Nephron (organoid): ENCODE measurements at regions not wholly inside any gene's neighbourhood (a gene's known extent, or its start where the extent isn't known, plus 50 kb on each side); places are given as distances from the start of the nearest gene placed in this dataset.
A peak's percentile ranks its signal among the peaks of the same experiment; 100 is the strongest.

Source experiments
- H3K27ac Mint-ChIP-seq, 3 experiments: 2 replicates each; pipeline ENCODE4 v1.8.0; 2020; ENCODE audit warnings: mixed read lengths in 3 of 3, mild to moderate bottlenecking in 2 of 3, moderate library complexity in 1 of 3
- H3K27me3 Mint-ChIP-seq: 2 replicates; pipeline ENCODE4 v1.8.0; 2021; ENCODE audit warnings: low read depth, mild to moderate bottlenecking, moderate library complexity, mixed read lengths
- H3K36me3 Mint-ChIP-seq: 2 replicates; pipeline ENCODE4 v1.8.0; 2020; ENCODE audit warnings: low read depth, mixed read lengths
- H3K4me1 Mint-ChIP-seq: 2 replicates; pipeline ENCODE4 v1.8.0; 2020; ENCODE audit warnings: mixed read lengths
- H3K4me3 Mint-ChIP-seq, 3 experiments: 2 replicates each; pipeline ENCODE4 v1.8.0; 2020; ENCODE audit warnings: mild to moderate bottlenecking in 3 of 3, mixed read lengths in 3 of 3, moderate library complexity in 2 of 3
- H3K9me3 Mint-ChIP-seq: 2 replicates; pipeline ENCODE4 v1.8.0; 2020; ENCODE audit warnings: mixed read lengths
- CTCF ChIP-seq, 3 experiments: fragments of 200-600 bp; sonication (generic); IDR thresholded peaks; one replicate each; pipeline ENCODE4 v1.5.0; 2021; ENCODE audit warnings: antibody characterized with exemption in 3 of 3; ENCODE audit not compliant: unreplicated experiment in 3 of 3

- Mint-ChIP-seq H3K27ac (no peak overlapping the region), H3K36me3 (no peaks in the 10 kb centered on the region), H3K4me1 (no peaks in the 10 kb centered on the region), H3K4me3 (no peak overlapping the region), H3K9me3 (peaks cover 2% of the 10 kb centered on the region), H3K27me3 (peaks cover 7% of the 10 kb centered on the region)
- no peak for TF ChIP-seq CTCF (IDR thresholded peaks at IDR 0.05; ENCODE audit: unreplicated experiment in 3 of 3)
These were observed 431.5 kb upstream of the MMADHC start for GRCh38 chr2:150019063-150019462.

DNA sequence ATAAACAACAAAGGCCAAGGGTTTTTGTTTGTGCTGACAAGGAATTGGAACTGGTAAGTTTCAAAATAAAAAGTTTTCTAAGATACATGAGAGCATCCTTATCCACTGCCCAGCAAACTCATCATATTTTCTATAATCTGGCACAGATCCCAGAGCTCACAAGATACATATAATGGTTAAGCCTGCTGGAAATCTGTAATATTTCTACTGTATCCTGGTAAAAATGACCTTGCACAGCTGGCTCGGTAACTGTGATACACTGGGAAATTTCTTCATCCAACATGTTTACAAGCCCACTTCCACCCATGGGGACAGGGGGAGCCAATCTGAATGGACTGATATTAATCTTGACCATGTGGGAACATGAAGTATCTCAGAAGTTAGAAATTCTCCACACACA lies 425.4 kb upstream of the MMADHC start:
- H3K27ac Mint-ChIP-seq, result peak overlapping the region; percentile 40 to 86 (median 69)

DNA sequence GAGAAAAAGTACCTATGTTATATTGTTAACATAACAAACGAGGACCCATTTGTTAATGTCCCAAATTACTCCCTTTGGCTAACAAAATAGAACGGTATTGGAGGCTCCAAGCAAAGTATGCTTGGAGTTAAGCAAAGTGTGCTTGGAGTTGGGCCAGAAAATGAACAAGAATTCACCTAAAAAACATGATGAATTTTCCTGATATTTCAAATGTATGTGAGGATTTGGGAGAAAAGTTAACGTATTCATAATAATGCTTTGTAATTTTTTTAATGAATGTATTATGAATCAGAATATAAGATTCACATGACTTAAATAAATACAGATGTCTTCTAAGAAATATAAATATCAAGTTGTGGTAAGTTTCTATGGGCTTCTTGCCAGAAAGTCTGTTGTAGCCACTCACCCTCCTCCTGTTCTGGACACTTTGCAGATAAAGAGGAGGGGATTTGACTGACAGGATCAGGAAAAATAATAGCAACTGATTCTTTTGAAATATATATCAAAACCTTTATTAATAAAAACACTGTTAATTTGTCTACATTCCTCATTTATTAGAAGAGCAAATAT lies 423.7 kb upstream of the MMADHC start:
- Mint-ChIP-seq H3K27ac (peak overlapping the region in 1 of 3 experiments; percentile 18), H3K9me3 (peaks cover 2% of the 10 kb centered on the region), H3K27me3 (peaks cover 4% of the 10 kb centered on the region), H3K36me3 (no peaks in the 10 kb centered on the region), H3K4me3 (no peak overlapping the region), H3K4me1 (peaks cover 19% of the 10 kb centered on the region)
- TF ChIP-seq CTCF (IDR thresholded peaks at IDR 0.05; ENCODE audit: unreplicated experiment in 3 of 3), result no peak

More for the DNA sequence above, 425.4 kb upstream of the MMADHC start:
- Mint-ChIP-seq H3K4me1 (peaks cover 19% of the 10 kb centered on the region), H3K36me3 (no peaks in the 10 kb centered on the region), H3K4me3 (no peak overlapping the region), H3K27me3 (peaks cover 11% of the 10 kb centered on the region), H3K9me3 (peaks cover 2% of the 10 kb centered on the region)
- no peak for TF ChIP-seq CTCF (IDR thresholded peaks at IDR 0.05; ENCODE audit: unreplicated experiment in 3 of 3)

DNA sequence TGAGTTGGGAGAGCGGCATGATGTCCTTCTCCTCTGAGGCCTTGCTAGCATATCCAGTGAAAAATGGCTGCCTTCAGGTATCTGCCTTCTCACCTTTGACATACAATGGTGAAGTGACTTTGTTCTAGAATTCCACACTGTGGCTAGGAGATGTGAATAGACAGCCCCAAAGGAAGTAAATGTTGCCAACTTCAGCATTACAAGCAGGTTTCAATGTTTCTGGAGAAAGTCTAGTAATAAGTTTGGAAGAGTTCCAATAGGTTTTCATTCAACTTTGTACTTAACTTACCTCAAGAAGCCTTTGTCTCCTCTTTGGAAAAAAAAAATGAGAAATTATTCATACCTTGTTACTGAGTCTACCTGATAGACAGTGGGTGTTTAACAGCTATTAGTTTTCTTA lies 421.3 kb upstream of the MMADHC start:
- no peak for TF ChIP-seq CTCF (IDR thresholded peaks at IDR 0.05; ENCODE audit: unreplicated experiment in 3 of 3)
- no peak overlapping the region for H3K27ac Mint-ChIP-seq
- no peaks in the 10 kb centered on the region for H3K36me3 Mint-ChIP-seq
- H3K27me3 Mint-ChIP-seq, result peaks cover 4% of the 10 kb centered on the region
- no peak overlapping the region for H3K4me3 Mint-ChIP-seq
- peaks cover 19% of the 10 kb centered on the region for H3K4me1 Mint-ChIP-seq
- H3K9me3 Mint-ChIP-seq, result no peaks in the 10 kb centered on the region

- Mint-ChIP-seq H3K9me3 (no peaks in the 10 kb centered on the region), H3K36me3 (no peaks in the 10 kb centered on the region), H3K27me3 (peaks cover 4% of the 10 kb centered on the region), H3K4me3 (no peak overlapping the region), H3K4me1 (peaks cover 10% of the 10 kb centered on the region), H3K27ac (no peak overlapping the region)
- no peak for TF ChIP-seq CTCF (IDR thresholded peaks at IDR 0.05; ENCODE audit: unreplicated experiment in 3 of 3)
These were observed 420.3 kb upstream of the MMADHC start for GRCh38 chr2:150007815-150008430.

DNA sequence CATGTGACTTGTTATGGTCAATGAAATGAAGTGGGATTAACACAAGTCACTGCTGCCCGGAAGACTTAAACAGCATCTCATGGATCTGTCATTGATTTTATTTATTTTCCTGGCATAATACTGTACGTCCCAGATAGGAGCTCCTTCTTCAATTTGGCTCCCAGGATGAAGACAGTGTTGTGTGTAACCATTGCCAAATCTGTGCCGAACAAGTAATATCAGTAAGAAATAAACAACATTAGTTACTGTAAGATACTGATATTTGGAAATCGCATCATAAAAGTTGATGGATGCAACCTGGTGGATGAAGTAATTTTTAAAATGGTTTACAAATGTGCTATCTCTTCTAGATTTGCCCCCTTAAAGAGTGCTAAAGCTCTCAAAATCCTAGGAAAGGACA lies 419.0 kb upstream of the MMADHC start:
- Mint-ChIP-seq H3K4me1 (no peaks in the 10 kb centered on the region), H3K36me3 (no peaks in the 10 kb centered on the region), H3K9me3 (no peaks in the 10 kb centered on the region), H3K27me3 (peaks cover 4% of the 10 kb centered on the region), H3K27ac (no peak overlapping the region), H3K4me3 (no peak overlapping the region)
- TF ChIP-seq CTCF (IDR thresholded peaks at IDR 0.05; ENCODE audit: unreplicated experiment in 3 of 3), result no peak
